22Rv1 (cell line): ENCODE measurements at regions not wholly inside any gene's neighbourhood (a gene's known extent, or its start where the extent isn't known, plus 50 kb on each side); places are given as distances from the start of the nearest gene placed in this dataset.

Experiments
- H3K27ac ChIP-seq: fragments of 450-650 bp; 2 replicates; pipeline ENCODE4 v1.5.1; 2017
- ZFX ChIP-seq: fragments of 450-650 bp; IDR thresholded peaks from 2 replicates; pipeline ENCODE4 v1.6.1; 2017; ENCODE audit warnings: antibody characterized with exemption, borderline replicate concordance
- TF ChIP-seq, protein P1 (sequence below): fragments of 450-650 bp; IDR thresholded peaks from 2 replicates; pipeline ENCODE4 v1.5.1; 2017; ENCODE audit warnings: mild to moderate bottlenecking

- TF ChIP-seq, protein P1, sequence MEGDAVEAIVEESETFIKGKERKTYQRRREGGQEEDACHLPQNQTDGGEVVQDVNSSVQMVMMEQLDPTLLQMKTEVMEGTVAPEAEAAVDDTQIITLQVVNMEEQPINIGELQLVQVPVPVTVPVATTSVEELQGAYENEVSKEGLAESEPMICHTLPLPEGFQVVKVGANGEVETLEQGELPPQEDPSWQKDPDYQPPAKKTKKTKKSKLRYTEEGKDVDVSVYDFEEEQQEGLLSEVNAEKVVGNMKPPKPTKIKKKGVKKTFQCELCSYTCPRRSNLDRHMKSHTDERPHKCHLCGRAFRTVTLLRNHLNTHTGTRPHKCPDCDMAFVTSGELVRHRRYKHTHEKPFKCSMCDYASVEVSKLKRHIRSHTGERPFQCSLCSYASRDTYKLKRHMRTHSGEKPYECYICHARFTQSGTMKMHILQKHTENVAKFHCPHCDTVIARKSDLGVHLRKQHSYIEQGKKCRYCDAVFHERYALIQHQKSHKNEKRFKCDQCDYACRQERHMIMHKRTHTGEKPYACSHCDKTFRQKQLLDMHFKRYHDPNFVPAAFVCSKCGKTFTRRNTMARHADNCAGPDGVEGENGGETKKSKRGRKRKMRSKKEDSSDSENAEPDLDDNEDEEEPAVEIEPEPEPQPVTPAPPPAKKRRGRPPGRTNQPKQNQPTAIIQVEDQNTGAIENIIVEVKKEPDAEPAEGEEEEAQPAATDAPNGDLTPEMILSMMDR, result no peak
- no peak for TF ChIP-seq ZFX
- no peak overlapping the region for H3K27ac ChIP-seq
Measured at GRCh38 chr2:234348081-234348480, 148.8 kb downstream of the ARL4C start.

DNA sequence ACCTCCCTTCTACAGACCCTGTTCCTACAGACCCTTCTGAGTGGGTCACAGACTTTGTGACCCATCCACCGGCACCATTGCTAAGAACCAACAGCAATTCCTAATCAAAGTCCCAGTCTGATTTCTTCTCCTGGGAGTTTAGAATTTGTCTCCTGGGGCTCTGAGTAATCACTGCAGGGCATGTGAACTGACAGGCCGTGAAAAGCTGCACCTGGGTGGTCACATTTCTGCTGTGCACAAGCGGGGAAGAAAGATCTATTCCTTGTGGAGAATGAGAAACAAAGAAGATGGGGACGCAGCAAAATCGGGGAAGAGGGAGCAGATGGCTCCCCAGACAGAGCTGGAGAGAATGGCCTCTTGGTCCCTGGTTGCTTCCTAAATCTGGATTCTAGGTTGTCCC, 151.0 kb downstream of the ARL4C start:
- H3K27ac ChIP-seq, result no peak overlapping the region
- TF ChIP-seq, protein P1, result no peak
- no peak for TF ChIP-seq ZFX

- no peak for TF ChIP-seq ZFX
- TF ChIP-seq, protein P1, result no peak
- H3K27ac ChIP-seq, result no peak overlapping the region
Measured at GRCh38 chr2:234344012-234344411, 152.9 kb downstream of the ARL4C start.

DNA sequence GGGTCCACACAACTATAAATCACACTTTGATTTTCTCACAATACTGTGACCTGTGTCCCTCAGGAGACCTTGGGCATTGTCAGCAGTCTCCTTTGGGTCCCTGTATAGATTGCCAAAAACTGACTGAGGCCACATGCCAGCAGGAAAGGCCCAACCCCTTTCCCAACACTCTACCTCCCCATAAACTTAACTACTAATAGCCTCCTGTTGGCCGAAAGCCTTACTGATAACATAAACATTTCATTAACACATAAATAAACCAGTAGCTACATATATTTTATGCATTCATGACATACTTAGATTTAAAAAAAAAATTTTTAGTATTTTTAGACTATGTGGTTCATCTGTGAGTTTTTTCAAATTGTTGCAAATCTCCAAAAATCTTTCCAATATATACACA, 153.5 kb downstream of the ARL4C start:
- TF ChIP-seq ZFX, result no peak
- no peak overlapping the region for H3K27ac ChIP-seq

GRCh38 chr2:234341306-234341985, 155.4 kb downstream of the ARL4C start:
- no peak overlapping the region for H3K27ac ChIP-seq
- TF ChIP-seq ZFX, result no peak
- TF ChIP-seq, protein P1, result no peak

GRCh38 chr2:234339501-234339900, 157.4 kb downstream of the ARL4C start:
- no peak for TF ChIP-seq ZFX
- TF ChIP-seq, protein P1, result no peak
- no peak overlapping the region for H3K27ac ChIP-seq

DNA sequence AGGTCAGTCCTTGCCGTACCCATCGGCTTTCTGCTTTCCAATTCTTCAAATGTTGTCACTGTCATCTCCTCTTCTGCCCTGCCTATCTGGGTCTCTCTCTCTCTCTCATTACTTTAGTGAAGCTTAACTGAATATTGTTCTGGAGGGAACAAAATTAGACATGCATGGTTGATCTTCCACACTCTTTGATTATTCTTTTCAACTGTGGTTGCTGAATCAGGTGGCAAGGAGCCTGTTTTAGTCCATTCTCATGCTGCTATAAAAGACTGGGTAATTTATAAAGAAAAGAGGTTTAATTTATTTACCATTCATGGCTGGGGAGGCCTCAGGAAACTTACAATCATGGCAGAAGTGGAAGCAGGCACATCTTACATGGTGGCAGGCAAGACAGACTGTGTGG, 157.9 kb downstream of the ARL4C start:
- TF ChIP-seq, protein P1, result no peak
- no peak for TF ChIP-seq ZFX
- no peak overlapping the region for H3K27ac ChIP-seq

GRCh38 chr2:234335661-234336228, 161.1 kb downstream of the ARL4C start:
- no peak overlapping the region for H3K27ac ChIP-seq
- TF ChIP-seq ZFX, result no peak
- TF ChIP-seq, protein P1, result no peak
